SIG-M5 treated with dmso at 0.1 percent for 504 hours (cell line): ENCODE measurements at regions not wholly inside any gene's neighbourhood (a gene's known extent, or its start where the extent isn't known, plus 50 kb on each side); places are given as distances from the start of the nearest gene placed in this dataset.
A peak's percentile ranks its signal among the peaks of the same experiment; 100 is the strongest.

Experiments
- DNase-seq: peaks from one replicate; lab custom pipeline; 2025; ENCODE audit not compliant: unreplicated experiment; lab: John Stamatoyannopoulos, UW

DNA sequence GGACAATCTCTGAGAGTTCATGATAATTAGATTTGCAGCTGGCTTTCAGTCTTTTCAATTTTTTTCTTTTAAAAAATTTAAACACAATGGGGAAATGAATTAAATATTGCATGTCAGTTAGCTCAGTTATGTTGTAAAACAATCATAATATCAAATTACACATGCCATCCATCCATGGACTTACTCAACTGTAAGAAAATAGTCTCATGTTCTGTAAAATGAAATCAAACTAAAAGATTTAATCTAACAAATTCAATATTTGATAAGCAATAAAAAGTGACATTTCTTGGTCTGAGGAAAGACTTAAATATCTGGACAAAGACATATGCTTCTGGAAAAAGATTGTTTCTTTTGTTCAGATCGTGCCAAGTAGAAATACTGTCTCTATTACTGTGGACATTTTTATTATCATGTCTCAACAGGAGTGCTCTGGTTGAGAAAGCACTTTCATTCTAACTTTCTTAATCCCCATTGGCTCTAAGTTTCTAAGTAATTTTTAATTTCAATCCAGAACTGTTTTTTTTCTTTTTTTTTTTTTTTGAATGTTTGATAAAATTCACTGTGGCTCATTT lies 179.2 kb upstream of the FAM3C start:
- no peak for DNase-seq

DNA sequence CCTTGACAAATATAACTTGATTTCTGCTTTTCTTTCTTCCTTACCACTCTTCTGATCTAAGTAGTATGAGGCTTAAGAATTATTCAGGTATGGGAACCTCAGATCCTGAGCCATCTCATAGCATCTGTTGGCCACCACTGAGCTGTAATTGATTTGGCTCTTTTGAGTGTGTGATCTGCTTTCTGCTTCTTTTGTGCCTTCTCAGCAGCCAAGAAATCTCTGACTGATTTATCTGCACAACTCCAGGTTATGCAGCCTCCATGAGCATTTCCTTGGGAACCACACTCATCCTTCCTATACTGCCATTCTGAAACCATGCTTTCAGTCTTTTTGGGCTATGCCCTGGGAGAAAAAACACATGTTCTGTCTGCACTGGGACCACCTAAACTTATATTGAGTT lies 178.0 kb upstream of the FAM3C start:
- DNase-seq, result no peak

DNA sequence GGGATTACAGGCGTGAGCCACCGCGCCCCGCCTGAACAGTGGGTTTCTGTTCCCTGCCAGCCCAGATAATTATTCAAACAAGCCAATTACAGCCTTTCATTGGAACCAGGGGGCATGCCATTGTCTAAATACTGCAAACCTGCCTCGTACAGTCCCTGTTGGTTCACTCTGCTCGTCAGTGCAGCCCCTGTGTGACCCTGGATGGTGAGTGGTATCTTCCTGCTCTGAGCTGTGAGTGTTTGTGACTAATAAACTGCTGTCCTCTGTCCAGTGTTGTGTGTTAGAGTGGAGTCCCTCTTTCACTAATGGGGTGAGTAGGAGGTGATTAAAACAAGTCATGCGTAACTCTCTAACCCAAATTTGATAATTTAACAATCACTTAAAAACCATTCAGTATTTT lies 176.5 kb upstream of the FAM3C start:
- no peak for DNase-seq

DNA sequence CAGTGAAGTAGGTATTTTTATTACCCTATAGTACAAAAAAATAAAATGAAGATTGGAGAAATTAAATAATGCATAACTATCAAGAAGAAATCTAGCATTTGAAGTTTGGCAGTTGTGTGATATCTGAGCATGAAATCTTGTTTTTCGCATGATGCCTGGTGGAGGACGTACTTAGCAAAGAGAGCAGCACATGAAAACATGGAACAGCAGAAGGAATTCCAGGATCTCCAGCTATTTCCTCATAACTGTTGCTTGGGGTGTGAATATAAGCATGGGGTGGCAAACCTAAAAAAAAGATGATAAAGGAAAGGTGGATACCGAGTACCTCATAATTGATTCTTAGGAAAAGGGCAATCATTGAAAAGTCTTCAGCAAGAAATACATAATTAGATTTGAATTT lies 174.3 kb upstream of the FAM3C start:
- no peak for DNase-seq

DNA sequence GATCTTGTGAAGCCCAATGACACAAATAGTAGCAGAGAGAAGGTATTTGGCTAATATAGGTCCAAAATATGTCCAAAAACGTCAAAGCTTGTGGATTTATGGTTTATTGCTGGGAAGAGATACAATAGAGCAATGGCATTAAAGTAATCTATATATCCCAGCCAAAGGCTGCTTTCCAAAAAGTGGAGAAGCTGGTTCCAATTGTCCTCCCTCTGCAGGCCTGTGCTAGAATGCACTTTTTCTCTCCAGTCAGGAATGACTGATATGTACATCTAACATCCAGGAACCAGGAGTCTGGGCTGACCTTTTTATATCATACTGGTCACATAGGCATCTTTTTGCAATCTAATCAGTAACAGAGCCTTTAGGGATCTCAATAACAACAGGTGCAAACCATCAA lies 167.1 kb upstream of the FAM3C start:
- DNase-seq, result no peak

DNA sequence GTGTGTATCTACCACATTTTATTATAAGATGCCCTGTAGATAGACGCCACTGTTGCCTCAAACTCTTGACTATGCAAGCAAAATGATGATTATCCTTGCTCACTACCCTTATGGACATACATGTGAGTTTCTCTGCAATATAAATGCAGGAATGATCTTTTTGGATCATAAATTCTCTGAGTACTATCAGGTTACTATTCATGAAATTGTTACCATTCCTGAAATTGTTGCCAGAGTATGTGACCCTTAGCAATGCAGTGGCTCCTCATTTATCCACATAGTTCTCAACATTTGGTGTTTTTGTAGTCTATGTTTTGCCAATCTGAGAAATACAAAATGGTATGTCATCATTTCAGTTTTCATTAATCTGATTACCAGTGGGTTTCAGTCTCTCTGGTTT lies 166.2 kb upstream of the FAM3C start:
- DNase-seq, result no peak

DNA sequence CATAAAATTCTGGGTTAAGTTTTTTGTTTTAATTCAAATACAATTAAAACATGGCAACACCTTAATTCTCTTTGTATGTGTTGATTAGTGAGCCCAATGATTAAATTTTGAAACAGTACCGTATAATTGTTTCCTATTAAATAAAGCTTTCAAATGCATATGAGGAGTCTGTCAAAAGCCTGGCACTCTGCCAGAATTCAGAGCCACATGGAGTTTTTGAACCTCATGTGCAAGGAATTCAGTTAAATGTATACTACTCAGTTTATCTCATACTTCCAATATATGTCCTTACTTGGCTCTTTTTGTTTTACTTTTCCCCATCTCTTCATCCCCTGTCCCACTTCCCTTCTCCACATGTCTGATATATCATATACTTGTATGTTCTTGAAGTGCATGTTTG lies 165.6 kb upstream of the FAM3C start:
- DNase-seq, result no peak

DNA sequence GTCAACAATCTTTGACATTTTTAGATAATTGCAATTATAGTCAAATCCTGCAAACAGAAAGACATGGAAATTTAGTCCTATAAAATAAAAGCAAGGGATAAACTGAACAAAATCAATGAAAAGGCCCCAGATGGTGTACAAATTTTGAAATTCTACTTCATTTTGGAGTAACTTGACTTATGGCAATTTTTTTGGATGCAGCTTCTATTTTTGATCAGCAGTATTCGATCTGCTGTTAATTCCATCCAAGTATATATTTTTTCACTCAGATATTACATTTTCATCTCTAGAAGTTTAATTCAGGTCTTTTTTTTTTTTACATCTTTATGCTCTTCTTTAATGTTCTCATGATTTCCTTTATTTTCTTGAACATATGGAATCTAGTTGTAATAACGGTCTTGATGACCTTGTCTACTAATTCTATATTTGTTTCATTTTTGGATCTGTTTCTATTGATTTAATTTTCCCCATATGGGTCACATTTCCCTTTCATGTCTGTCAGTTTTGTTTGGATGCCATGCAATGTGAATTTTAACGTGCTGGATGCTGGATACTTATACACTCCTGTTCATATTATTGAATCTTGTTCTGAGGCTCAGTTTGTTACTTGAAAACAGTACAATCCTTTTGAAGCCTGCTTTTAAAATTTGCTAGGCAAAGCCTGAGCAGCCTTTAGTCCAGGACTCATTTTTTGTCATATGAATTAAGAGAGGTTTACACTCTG lies 164.3 kb upstream of the FAM3C start:
- no peak for DNase-seq

DNA sequence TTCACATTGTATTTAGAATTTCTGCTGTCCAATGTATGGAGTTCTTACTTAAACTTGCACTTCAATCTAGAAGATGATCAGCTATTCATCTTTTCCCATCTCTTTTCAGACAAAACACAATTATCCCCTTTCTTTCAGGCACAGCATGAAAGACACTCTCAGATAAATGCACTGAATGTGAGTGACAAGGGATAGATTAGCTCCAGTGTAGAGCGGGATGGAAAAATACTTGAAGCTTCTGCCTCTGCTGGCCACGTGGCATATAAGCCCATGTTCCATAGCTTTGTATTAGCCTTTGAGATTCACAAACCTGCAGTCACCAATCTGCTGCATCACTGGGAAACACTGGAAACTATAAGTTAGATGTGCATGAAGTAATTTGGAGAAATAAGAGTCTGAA lies 162.2 kb upstream of the FAM3C start:
- no peak for DNase-seq

DNA sequence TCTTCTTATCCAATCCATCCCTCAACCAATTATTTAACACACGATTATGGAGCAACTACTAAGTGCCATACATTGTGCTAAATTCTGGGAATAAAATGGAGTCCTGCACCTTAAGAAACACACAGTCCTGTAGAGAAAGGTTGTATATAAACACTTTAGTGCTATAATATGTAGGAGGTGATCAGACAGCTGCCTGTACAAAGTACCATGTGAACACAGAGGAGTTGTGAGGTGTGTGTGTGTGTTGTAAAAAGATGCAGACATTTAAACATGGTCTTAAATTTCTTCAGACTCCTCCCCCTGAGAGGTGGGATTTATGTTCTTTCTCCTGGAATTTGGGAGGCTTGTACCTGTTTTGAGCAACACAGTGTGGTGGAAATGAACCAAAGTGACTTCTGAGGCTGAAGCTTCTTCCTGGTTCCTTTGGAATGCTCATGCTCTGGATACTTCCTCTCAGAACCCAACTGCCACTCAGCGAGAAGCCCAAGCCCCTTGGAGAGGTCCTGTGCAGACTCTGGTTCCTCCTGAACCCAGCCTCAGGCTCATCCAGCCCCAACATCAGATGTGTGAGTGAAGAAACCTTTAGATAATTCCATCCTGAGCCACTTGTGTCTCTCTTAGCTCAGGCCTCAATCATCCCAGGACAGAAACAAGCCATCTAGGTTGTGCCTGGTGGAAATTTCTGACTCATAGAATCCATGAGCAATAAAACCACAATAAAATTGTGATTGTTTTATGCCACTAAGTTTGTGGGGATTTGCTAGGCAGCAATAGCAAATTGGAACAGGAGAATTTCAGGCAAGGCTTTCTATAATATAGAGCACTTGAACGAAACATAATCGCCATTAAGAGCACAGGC lies 161.2 kb upstream of the FAM3C start:
- no peak for DNase-seq

DNA sequence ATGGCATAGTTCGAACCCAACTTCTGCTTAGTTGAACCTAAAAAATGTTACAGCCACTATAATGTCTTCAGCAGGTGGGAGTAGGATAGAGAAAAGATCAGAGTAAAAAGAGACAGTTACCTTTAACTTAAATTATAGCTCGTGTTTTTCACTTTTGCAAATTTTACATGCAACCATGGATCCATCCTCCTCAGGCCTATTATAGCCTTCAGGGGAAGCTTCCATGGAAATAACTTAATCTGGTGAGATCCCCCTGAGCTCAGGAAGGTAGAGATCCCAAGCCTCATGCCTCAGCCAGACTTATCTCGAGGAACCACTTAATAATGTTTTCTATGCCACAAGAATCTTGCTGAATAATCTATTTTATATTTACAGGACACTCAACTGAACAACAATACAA lies 159.4 kb upstream of the FAM3C start:
- DNase-seq, result no peak

DNA sequence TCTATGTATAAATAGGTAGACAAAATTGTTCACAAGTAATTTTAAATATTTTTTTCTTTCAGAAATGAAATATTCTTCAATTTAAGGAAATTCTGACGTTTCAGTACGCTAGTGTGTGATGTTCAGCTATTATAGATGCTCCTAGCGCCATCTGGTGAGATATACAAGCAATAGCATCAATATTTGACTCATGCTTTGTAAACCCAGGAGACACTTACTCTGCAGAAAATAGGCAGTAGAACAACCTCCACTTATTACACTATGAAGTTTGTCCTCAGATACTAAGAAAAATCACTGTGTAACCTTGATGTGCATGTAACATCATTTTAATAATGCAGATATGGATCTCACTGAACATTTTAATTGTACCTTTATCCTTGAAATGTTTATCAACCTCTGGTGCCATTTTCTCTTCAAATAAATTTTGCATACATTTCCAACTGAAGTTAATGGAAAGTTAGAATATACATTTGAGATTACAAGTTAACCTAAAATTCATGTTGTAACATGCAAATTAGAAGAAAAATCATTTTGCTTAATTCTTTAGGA lies 151.5 kb upstream of the FAM3C start:
- DNase-seq, result peak; percentile 57

DNA sequence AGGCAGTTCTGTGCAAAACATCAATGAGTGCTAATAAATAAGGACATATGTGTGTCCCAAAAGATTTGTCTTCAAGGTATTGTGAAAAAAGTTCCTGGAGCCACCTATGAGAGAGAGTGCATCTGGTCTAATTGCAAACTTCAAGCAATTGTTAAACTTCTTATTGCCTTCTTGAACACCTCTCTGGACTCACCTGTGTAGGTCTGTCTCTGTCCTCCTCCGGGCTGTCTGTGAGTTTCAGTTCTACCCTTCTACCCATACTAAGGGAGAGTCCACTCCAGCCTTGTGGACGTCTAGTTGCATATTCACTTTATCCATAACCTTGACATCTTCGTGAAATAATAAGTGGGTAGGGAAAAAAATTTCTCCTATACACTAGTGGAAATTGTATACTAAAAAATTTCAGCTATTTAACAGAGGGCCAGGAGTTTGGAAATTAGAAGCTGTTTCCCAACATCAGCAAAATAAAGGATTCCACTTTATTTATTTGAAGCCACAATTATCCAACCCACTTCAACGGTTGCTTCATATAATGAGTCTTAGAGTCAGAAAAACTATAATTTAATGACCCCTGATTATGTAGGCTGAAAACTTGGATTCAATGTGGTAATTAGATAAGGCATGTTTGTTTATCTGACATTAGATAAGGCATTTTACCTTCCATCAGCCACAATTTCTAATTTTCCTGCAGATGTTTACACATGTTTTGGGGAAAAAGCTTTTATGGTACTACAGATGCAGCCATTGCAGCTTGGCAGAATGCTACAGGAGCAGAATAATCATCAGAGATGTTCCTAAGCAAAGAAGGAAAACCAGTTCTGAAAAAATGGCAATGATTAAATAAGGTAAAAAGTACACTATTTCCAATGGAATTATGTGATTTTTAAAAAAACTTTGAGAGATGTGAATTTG lies 150.8 kb upstream of the FAM3C start:
- DNase-seq, result no peak

DNA sequence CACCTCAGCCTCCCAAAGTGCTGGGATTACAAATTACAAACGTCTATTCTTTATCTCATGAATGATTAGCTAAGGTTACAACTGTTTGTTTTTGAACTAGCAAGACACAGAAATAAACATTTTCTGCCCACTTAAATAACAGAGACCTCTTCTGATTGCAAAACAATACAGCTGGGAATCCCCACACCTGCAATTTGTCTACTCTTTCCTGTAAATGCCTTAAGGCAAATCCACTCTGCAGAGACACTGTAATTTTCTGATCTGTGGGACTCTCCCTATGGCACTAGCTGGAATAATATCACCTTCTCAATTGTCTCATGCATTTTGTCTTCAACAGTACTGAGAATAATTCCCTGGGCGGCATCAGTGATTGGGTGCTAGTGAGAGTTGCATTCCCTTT lies 149.3 kb upstream of the FAM3C start:
- no peak for DNase-seq

DNA sequence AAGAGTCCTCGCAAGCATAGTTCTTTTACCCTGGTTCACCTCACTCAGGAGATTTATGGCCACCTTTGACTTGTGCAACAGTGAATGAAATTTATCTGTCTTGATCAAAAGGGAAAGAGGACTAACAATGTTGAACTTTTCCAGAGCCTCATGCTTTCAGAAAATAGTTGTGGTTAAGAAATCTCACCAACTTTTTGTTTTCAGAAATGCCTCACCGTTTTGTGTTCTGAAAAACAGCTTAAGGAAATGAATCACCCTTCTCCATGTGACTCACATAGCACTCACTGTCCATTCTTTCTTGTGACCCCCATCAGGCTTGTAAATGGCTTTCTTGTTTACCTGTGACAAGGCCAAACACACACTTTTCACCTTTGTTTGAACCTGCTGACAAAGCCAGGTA lies 148.6 kb upstream of the FAM3C start:
- DNase-seq, result peak; percentile 60

DNA sequence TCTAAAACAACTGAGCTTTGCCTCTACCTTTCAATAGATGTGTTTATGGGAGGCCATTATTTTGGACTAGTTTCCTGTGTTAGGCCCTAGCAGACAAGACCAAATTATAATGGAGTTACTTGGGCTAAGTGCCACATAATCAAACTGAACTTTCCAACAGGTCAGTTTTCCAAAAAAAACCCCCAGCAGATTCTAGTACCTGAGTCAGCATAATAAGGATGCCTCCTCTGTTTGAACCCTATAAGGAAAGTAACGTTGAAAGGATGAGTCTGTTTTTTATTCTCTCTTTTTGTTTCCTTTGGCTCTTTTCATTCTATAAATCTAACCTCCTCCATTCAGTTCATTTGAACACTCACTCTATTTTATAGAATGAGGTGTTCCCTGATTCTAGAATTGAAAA lies 148.1 kb upstream of the FAM3C start:
- no peak for DNase-seq

DNA sequence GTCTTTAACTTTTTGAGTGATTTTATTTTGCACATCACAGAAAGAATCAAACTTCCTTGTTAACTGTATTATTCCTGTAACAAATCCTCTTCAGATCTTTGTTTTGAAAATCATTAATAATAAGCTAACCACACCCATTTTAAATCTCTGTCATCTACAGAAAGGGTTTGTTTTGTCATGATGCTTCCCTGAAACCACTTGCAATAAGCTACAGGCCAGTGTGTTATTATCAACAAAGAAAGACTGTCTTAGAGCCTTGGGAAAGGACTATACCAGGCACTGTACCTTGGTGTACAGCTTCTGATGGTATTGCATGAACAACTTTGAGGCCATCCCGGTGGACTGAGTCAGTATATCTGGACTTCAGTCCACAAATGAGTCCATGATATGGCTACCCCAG lies 145.3 kb upstream of the FAM3C start:
- DNase-seq, result no peak

DNA sequence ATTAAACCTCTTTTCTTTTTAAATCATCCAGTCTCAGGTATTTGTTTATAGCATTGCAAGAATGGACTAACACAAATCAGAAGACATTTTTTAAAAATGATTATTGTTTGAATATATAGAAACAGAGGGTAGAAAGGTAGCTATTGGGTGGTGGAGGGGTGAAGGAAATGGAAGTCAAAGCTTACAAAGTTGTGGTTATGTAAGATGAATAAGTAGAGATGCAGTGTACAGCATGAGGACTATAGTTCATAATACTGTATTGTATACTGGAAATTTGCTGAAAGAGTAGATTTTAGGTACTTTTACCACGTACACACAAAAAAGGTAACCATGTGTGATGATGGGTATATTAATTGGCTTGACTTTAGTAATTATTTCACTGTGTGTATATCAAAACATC lies 144.0 kb upstream of the FAM3C start:
- DNase-seq, result no peak

DNA sequence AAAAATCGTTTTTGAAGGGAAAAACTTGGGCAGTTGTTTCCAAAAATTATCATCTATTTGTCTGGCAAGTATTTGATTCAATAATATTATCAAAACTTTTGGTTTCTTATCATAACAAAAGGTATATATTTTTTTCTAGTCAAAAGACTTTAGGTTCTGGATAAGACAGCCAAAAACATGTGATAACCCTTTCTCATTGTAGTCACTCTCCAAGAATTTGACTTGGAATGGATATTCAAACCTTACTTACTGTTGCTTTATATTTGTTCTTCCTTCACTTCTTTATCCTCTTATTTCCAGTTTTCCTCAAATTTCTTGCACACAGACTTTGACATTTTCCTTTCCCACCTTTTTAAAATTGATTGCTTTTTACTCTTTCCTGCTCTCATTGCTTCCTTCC lies 140.9 kb upstream of the FAM3C start:
- DNase-seq, result no peak

DNA sequence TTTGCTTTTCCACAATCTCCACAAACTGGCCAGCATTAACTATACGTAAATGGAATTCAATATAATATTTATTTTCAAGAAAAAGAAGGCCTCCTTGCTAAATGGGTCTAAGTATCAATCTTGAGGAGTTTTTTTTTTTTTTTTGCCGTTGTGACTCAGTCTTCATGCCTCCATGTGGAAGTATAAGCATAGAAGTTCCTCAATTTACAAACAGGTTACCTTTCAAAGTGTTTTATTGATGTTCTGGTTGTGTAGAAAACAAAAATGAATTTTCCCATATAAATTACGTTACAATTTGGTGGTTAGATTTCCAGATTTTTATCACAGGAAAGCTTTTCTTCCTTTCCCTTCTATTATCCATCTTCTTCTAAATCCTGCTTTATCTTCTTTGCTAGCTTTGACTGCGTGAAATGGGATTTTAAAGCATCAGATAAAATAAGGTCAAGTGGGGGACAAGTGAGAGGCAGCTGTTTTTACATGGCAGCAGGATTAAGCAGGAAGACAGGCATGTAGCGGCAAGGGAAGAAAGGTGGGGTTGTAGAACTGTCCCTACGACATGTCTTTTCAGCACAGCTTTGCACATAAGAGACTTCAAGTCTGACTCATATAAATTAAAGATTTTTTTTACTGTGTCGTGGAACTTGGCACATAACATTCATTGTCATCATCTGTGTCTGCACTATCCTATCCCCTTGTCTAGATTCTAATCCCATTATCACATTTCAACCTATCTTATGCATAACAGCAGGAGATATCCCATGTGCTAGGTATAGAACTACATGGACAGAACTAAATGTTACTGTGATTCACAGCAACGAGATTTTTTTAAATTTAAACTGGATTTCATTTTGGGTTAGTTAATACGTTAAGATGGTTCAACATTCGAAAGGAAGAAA lies 135.3 kb upstream of the FAM3C start:
- DNase-seq, result no peak
